Esophagus squamous epithelium (tissue), 5 donors: ENCODE measurements at regions not wholly inside any gene's neighbourhood (a gene's known extent, or its start where the extent isn't known, plus 50 kb on each side); places are given as distances from the start of the nearest gene placed in this dataset.
A peak's percentile ranks its signal among the peaks of the same experiment; 100 is the strongest.

Source experiments
- DNase-seq: peaks from one replicate; lab custom pipeline; 2025; lab: John Stamatoyannopoulos, UW
- H3K27ac ChIP-seq, 4 donors: fragments of 200-600 bp; sonication (generic); one replicate each; pipeline ENCODE4 v1.5.1; 2016 to 2019; ENCODE audit warnings: mild to moderate bottlenecking in 1 of 4
- H3K27me3 ChIP-seq, 4 donors: fragments of 200-600 bp; sonication (generic); 1 replicate in 3 of 4; 2 replicates in 1 of 4; pipeline versions ENCODE4 v1.5.1 to v1.6.0; 2017 to 2021; ENCODE audit warnings: antibody characterized with exemption in 1 of 4
- H3K36me3 ChIP-seq, 3 donors: fragments of 200-600 bp; sonication (generic); one replicate each; pipeline ENCODE4 v1.5.1; 2016 to 2019
- H3K4me1 ChIP-seq, 3 donors: fragments of 200-600 bp; sonication (generic); one replicate each; pipeline ENCODE4 v1.5.1; 2017 to 2019
- H3K4me3 ChIP-seq, 4 donors: fragments of 200-600 bp; sonication (generic); 1 replicate in 3 of 4; 2 replicates in 1 of 4; pipeline ENCODE4 v1.5.1; 2016 to 2019; ENCODE audit warnings: mild to moderate bottlenecking in 2 of 4, moderate library complexity in 1 of 4
- H3K9me3 ChIP-seq, 3 donors: fragments of 200-600 bp; sonication (generic); one replicate each; pipeline ENCODE4 v1.5.1; 2016 to 2019
- POLR2A ChIP-seq, 4 donors: fragments of 450-650 bp; IDR thresholded peaks; one replicate each; pipeline ENCODE4 v1.6.1; 2017; ENCODE audit warnings: antibody characterized with exemption in 4 of 4, mild to moderate bottlenecking in 4 of 4, moderate library complexity in 3 of 4
- WGBS, 2 donors: methylation state at CpG; one replicate each; pipeline ENCODE4 v1.1.5; 2018; 5-methylcytosine and 5-hydroxymethylcytosine counted together
- intact Hi-C: fragments of 100-400 bp; cut with DNase I; formaldehyde crosslinking; loops from one replicate; pipeline ENCODE4 v1.15.0; 2022
- TF ChIP-seq, protein P1 (sequence below), 6 experiments: fragments of 450-650 bp in 4 of 6; fragments of 200-600 bp in 2 of 6; sonication (generic) in 2 of 6; IDR thresholded peaks; one replicate each; pipeline ENCODE4 v1.5.1; 2016 to 2019; ENCODE audit warnings: antibody characterized with exemption in 6 of 6, mild to moderate bottlenecking in 4 of 6, moderate library complexity in 4 of 6
- donor health status: DM: yes; HTN: yes; CAD: no.

DNA sequence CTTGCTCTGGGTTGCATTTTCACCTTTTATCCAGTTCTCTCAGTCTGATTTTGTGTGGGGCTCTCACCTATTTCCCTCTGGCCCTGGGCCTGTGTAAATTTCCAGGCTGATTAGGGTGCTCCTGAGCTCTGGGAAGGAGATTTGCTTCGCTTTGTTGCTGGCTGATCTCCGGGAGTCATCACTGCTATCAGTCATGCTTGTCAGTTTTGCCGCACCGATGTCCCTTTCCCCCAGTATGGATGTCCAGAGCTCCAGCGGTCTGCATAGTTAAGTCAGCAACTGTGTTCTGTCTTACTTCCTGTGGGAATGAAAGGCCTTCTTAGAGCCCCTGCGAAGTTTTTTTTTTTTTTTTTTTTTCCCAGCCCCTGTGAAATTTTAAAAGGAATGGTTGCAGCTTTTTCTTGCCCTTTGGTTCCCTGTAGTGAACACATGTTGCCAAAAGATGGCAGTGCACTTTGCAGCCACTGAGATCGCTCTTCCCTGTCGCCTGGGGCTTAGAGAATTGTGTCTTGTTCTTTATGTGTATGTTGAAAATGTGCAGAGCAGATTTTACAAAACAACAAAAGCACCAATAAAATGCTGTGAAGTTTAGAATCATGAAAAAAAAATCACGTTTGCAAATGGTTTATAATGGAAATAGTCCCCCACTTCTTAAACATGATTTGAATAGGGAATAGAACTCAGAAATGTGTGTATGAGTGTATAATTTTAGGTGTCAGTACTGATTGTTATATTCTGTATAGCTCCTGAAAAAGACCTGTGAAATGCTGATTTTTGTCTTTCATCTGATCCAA is 109.1 kb upstream of the SLC4A4 start:
- Histone ChIP-seq H3K4me3 (no peak overlapping the region), H3K36me3 (no peaks in the 10 kb centered on the region), H3K9me3 (no peaks in the 10 kb centered on the region), H3K27me3 (no peaks in the 10 kb centered on the region), H3K27ac (peak overlapping the region in 2 of 4 donors; percentile 27 to 62), H3K4me1 (peaks cover 6 to 37% (median 8%) of the 10 kb centered on the region in 3 donors)
- no peak for TF ChIP-seq POLR2A (IDR thresholded peaks at IDR 0.05)
- TF ChIP-seq, protein P1, sequence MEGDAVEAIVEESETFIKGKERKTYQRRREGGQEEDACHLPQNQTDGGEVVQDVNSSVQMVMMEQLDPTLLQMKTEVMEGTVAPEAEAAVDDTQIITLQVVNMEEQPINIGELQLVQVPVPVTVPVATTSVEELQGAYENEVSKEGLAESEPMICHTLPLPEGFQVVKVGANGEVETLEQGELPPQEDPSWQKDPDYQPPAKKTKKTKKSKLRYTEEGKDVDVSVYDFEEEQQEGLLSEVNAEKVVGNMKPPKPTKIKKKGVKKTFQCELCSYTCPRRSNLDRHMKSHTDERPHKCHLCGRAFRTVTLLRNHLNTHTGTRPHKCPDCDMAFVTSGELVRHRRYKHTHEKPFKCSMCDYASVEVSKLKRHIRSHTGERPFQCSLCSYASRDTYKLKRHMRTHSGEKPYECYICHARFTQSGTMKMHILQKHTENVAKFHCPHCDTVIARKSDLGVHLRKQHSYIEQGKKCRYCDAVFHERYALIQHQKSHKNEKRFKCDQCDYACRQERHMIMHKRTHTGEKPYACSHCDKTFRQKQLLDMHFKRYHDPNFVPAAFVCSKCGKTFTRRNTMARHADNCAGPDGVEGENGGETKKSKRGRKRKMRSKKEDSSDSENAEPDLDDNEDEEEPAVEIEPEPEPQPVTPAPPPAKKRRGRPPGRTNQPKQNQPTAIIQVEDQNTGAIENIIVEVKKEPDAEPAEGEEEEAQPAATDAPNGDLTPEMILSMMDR (IDR thresholded peaks at IDR 0.05), result peak in 5 of 6 experiments; percentile 54 to 68 (median 58)
- 4 to 12% methylated on average over 9 of the region's 9 CpGs for WGBS, 2 donors
- intact Hi-C loops, result no loop called here
- no peak for DNase-seq

DNA sequence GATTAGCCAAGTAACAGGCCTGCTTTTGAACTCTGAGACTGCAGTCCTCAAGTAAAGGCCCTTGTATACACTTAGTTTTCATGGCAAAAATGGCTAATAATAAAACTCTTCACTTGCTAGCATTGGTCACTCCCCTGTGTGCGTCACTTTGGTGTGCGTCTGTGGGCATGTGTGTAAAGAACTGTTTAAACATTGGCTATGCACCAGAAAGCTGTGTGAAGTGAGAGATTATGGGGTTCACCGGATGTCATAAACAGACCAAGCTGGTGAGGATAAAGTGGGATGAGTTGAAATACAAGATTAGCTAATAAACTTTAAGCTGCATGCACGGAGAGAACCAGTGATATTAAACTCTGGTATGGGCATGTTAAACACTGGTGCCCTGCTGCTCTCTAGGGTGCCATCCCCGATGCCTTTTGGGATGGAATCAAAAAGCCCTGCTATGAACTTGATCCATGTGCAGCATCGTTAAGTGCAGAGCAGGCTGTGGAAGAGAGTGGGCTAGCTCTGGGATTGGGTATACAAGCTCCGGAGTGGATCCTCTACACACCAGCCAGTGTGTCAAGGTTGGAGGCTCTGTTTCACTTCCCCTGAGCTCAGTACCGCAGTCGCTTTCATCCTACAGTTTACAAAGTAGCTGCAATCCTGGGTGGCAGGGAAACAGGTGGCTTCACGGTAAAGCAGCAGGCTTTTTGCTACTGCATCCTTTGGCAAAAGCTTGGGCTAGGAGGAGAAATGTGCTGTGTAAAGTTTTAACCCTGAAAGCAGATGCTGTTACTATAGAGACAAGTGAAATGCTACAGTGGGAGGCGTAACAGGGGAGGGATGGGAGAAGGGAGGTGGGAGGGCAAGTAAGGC is 108.3 kb upstream of the SLC4A4 start:
- peaks cover 6 to 37% (median 8%) of the 10 kb centered on the region in 3 donors for H3K4me1 ChIP-seq
- WGBS, 2 donors, result 39 to 49% methylated on average over 9 to 11 of the region's 11 CpGs
- H3K27me3 ChIP-seq, result no peaks in the 10 kb centered on the region
- H3K27ac ChIP-seq, result peak overlapping the region in 3 of 4 donors; percentile 24 to 62 (median 30)
- intact Hi-C loops, result no loop called here
- no peaks in the 10 kb centered on the region for H3K36me3 ChIP-seq
- no peak for TF ChIP-seq POLR2A (IDR thresholded peaks at IDR 0.05)
- TF ChIP-seq, protein P1 (IDR thresholded peaks at IDR 0.05), result no peak
- H3K9me3 ChIP-seq, result no peaks in the 10 kb centered on the region
- DNase-seq, result no peak
- H3K4me3 ChIP-seq, result peak overlapping the region in 2 of 4 donors; percentile 10 to 37

DNA sequence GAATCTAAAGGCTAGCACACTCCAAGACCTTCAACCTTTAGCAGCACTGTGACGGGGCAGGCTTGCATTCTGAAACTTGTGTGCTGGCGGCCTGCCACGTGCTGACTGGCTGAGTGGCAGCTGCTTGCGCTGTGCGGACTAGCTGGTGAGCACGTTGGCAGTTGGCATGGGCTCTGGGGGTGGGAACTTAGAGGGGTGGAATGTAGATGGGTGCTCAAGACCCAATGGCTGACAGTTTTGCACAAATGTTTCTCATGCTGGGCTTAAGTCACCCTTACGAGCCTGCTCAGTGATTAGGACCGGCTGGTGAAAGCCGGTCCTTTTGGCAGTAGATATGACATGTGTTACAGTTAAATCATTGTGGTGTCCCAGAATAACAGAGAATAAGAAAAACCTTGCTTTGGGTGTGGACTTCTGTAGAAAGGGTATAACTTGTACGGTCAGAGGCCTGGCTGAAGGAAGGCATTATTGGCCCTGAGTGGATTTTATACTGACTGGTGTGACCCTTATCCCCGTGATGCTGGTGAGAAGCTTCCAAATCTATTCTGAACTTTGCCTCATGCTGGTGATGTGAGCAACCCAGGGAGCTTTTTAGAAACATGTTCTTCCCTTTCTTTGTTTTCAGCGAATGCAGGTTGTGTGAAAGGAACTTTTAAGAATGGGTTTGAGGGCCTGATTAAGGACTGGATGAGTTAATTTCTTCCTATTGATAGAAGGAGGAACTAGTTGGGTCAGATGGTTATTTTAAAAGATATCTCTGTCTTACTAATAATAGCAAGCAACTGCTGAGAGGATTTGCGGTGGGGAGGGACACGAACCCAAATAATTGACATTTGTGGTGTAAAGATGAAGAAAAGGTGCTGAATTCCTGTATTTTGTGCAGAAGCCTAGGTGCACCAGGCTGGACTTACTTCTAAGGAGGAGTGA is 107.4 kb upstream of the SLC4A4 start:
- Histone ChIP-seq H3K27ac (peak overlapping the region in 3 of 4 donors; percentile 24 to 62 (median 30)), H3K4me3 (peak overlapping the region in 2 of 4 donors; percentile 10 to 37)
- DNase-seq, result no peak

GRCh38 chr4:71232056-71232430 is 106.8 kb upstream of the SLC4A4 start:
- no peaks in the 10 kb centered on the region for H3K27me3 ChIP-seq
- no peaks in the 10 kb centered on the region for H3K36me3 ChIP-seq
- no peaks in the 10 kb centered on the region for H3K9me3 ChIP-seq
- peaks cover 6 to 37% (median 8%) of the 10 kb centered on the region in 3 donors for H3K4me1 ChIP-seq
- H3K4me3 ChIP-seq, result no peak overlapping the region
- 58 to 88% methylated on average over 1 of the region's 1 CpG for WGBS, 2 donors
- H3K27ac ChIP-seq, result peak overlapping the region in 1 of 4 donors; percentile 62
- intact Hi-C loops, result no loop called here
- DNase-seq, result no peak
- TF ChIP-seq, protein P1 (IDR thresholded peaks at IDR 0.05), result no peak
- TF ChIP-seq POLR2A (IDR thresholded peaks at IDR 0.05), result no peak

More for the DNA sequence above, 107.4 kb upstream of the SLC4A4 start:
- Histone ChIP-seq H3K9me3 (no peaks in the 10 kb centered on the region), H3K36me3 (no peaks in the 10 kb centered on the region), H3K27me3 (no peaks in the 10 kb centered on the region), H3K4me1 (peaks cover 6 to 37% (median 8%) of the 10 kb centered on the region in 3 donors)
- WGBS, 2 donors, result 36 to 45% methylated on average over 14 of the region's 14 CpGs
- TF ChIP-seq, protein P1 (IDR thresholded peaks at IDR 0.05), result no peak
- TF ChIP-seq POLR2A (IDR thresholded peaks at IDR 0.05), result no peak
- intact Hi-C loops, result no loop called here
